Gastroesophageal sphincter (tissue), 4 donors: ENCODE measurements at regions not wholly inside any gene's neighbourhood (a gene's known extent, or its start where the extent isn't known, plus 50 kb on each side); places are given as distances from the start of the nearest gene placed in this dataset.
"Not testable (repeated sequence)": the region's sequence is repeated elsewhere in the genome, so short reads cannot be mapped to it uniquely, and the experiment has no call there.

Source experiments
- ATAC-seq: fragments of 150-250 bp; one replicate; pipeline ENCODE4 v1.9.1; 2016; ENCODE audit warnings: mild to moderate bottlenecking, moderate library complexity
- H3K27ac ChIP-seq, 4 donors: fragments of 200-600 bp; sonication (generic) in 3 of 4; 1 replicate in 3 of 4; 2 replicates in 1 of 4; pipeline ENCODE4 v1.5.1; 2016 to 2019
- H3K27me3 ChIP-seq: fragments of 200-600 bp; sonication (generic); one replicate; pipeline ENCODE4 v1.5.1; 2019
- H3K36me3 ChIP-seq, 2 donors: fragments of 200-600 bp; sonication (generic); one replicate each; pipeline ENCODE4 v1.5.1; 2019; ENCODE audit warnings: control low read depth in 1 of 2
- H3K4me1 ChIP-seq, 3 donors: fragments of 200-600 bp; sonication (generic); 1 replicate in 2 of 3; 2 replicates in 1 of 3; pipeline ENCODE4 v1.5.1; 2016 to 2019; ENCODE audit warnings: control low read depth in 2 of 3
- H3K4me3 ChIP-seq, 2 donors: fragments of 200-600 bp; sonication (generic); one replicate each; pipeline ENCODE4 v1.5.1; 2019; ENCODE audit warnings: mild to moderate bottlenecking in 1 of 2, moderate library complexity in 1 of 2
- H3K9me3 ChIP-seq, 3 donors: fragments of 200-600 bp; sonication (generic); one replicate each; pipeline ENCODE4 v1.5.1; 2017 to 2019; ENCODE audit warnings: control low read depth in 2 of 3
- EP300 ChIP-seq: sonication (generic); formaldehyde crosslinking; IDR thresholded peaks from one replicate; pipeline ENCODE4 v1.6.1; 2017; ENCODE audit warnings: antibody characterized with exemption, mild to moderate bottlenecking
- POLR2A ChIP-seq, 2 donors: fragments of 450-650 bp; IDR thresholded peaks; one replicate each; pipeline ENCODE4 v1.6.1; 2017; ENCODE audit warnings: antibody characterized with exemption in 2 of 2, mild to moderate bottlenecking in 2 of 2, moderate library complexity in 1 of 2
- POLR2AphosphoS5 ChIP-seq: sonication (generic); formaldehyde crosslinking; IDR thresholded peaks from one replicate; pipeline ENCODE4 v1.6.1; 2017; ENCODE audit warnings: antibody characterized with exemption
- WGBS, 2 donors: methylation state at CpG; one replicate each; pipeline ENCODE4 v1.1.5; 2018; ENCODE audit warnings: low coverage in 1 of 2; 5-methylcytosine and 5-hydroxymethylcytosine counted together
- TF ChIP-seq, protein P1 (sequence below), 4 experiments: fragments of 200-600 bp in 2 of 4; fragments of 450-650 bp in 2 of 4; sonication (generic) in 1 of 4; IDR thresholded peaks; one replicate each; pipeline ENCODE4 v1.5.1; 2017 to 2019; ENCODE audit warnings: antibody characterized with exemption in 4 of 4, mild to moderate bottlenecking in 2 of 4, moderate library complexity in 2 of 4

DNA sequence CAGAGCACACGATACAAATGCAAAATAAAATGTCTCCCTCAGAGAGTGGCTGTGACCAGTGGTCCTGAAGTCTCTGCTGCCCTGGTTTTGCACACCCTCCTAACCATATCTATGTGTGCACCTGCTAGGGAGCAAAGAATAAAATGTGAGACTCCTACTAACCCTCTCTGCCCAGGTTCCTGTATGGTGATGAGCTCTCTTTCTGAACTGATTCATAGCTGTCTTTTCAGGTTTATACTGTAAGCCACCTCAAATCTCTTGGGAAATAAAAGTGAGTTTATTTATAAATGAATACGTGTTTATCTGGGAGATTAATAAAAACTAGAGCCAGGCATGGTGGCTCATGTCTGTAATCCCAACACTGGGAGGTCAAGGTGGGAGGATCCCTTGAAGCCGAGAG lies 126.0 kb upstream of the RBPJ start:
- Histone ChIP-seq H3K36me3 (no peaks in the 10 kb centered on the region), H3K27me3 (peaks cover 4% of the 10 kb centered on the region), H3K9me3 (no peaks in the 10 kb centered on the region), H3K4me1 (no peaks in the 10 kb centered on the region), H3K4me3 (no peak overlapping the region), H3K27ac (no peak overlapping the region)
- no peak for ATAC-seq
- TF ChIP-seq, protein P1, sequence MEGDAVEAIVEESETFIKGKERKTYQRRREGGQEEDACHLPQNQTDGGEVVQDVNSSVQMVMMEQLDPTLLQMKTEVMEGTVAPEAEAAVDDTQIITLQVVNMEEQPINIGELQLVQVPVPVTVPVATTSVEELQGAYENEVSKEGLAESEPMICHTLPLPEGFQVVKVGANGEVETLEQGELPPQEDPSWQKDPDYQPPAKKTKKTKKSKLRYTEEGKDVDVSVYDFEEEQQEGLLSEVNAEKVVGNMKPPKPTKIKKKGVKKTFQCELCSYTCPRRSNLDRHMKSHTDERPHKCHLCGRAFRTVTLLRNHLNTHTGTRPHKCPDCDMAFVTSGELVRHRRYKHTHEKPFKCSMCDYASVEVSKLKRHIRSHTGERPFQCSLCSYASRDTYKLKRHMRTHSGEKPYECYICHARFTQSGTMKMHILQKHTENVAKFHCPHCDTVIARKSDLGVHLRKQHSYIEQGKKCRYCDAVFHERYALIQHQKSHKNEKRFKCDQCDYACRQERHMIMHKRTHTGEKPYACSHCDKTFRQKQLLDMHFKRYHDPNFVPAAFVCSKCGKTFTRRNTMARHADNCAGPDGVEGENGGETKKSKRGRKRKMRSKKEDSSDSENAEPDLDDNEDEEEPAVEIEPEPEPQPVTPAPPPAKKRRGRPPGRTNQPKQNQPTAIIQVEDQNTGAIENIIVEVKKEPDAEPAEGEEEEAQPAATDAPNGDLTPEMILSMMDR (IDR thresholded peaks at IDR 0.05), result no peak
- no peak for TF ChIP-seq POLR2AphosphoS5
- TF ChIP-seq EP300, result no peak
- TF ChIP-seq POLR2A (IDR thresholded peaks at IDR 0.05), result no peak
- 90 to 95% methylated on average over 2 of the region's 3 CpGs for WGBS, 2 donors

DNA sequence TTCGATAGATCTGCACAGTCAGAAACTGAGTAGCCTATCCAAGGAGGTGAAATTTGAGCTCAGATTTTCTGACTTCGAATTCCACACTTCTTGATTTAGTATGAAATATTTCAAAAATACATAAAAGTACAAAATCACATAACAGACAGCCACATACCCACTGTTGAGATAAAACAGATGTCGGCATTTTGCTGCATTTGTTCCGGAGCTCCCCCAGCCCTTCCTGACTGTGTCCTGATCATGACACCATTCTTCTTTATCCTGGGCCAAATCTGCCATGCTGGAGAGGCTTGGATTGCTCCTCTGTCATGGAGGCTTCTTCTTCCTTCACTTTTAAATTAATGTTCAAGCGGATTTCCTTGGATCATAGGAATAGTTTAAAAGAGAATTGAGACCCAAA lies 124.2 kb upstream of the RBPJ start:
- Histone ChIP-seq H3K4me1 (no peaks in the 10 kb centered on the region), H3K9me3 (no peaks in the 10 kb centered on the region), H3K27me3 (peaks cover 4% of the 10 kb centered on the region), H3K36me3 (no peaks in the 10 kb centered on the region), H3K27ac (no peak overlapping the region), H3K4me3 (no peak overlapping the region)
- no peak for TF ChIP-seq EP300
- TF ChIP-seq, protein P1 (IDR thresholded peaks at IDR 0.05), result no peak
- TF ChIP-seq POLR2AphosphoS5, result no peak
- TF ChIP-seq POLR2A (IDR thresholded peaks at IDR 0.05), result no peak
- ATAC-seq, result no peak
- WGBS, 2 donors, result 47 to 79% methylated on average over 5 of the region's 5 CpGs

DNA sequence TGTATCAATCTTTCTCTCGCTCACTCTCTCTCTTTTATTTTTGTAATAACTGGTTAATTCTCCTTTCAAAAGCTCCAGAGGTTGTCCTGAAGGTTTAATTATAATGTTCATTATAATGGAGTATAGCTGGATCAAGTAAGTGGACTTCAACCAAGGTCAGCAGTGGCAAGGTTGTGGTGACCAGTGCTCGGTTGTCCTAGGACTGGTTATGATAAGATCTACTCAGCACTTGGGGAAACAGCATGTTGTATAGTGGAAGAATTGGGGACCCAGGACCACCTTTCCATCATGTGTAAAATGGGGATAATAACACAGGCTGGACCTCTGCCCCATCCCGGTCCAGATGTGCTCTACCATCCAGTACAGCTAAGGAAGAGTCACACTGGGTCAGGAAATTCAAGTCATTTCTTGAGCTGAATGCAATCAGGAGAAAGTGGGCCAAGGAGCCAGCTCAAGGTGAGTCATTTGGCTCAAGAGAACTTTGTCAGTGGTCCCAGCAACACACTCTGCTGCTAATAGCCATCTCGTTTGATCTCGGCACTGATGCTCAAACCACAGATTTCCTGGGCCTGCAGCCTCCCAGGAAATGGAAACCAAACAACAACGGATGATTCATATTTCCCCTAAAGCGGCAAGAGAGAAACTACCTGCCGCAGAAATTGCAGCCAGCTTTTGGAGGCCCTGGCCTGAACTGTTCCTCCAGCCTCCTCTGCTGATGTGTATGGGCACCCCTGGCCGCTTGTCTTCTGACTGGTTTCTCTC lies 123.6 kb upstream of the RBPJ start:
- WGBS, 2 donors, result 66 to 81% methylated on average over 4 to 5 of the region's 9 CpGs
- no peak for ATAC-seq
- Histone ChIP-seq H3K27me3 (peaks cover 4% of the 10 kb centered on the region), H3K4me3 (no peak overlapping the region), H3K36me3 (no peaks in the 10 kb centered on the region), H3K9me3 (no peaks in the 10 kb centered on the region), H3K27ac (no peak overlapping the region), H3K4me1 (no peaks in the 10 kb centered on the region)
- TF ChIP-seq EP300 (no peak), POLR2A (IDR thresholded peaks at IDR 0.05) (no peak), POLR2AphosphoS5 (no peak)
- TF ChIP-seq, protein P1 (IDR thresholded peaks at IDR 0.05), result no peak

DNA sequence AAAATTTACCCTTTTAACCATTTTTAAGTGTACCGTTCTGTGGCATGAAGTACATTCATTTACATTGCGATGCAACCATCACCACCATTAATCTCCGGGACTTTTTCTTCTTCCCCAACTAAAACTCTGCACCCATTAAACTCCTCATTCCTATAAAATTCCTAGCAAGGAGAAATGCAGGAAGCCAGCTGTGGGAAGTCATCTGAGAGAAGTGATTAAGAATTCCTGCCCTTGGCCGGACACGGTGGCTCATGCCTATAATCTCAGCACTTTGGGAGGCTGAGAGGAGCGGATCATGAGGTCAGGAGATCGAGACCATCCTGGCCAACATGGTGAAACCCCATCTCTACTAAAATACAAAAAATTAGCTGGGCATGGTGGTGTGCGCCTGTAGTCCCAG lies 121.9 kb upstream of the RBPJ start:
- H3K27ac ChIP-seq, ATAC-seq, H3K4me3 ChIP-seq, H3K36me3 ChIP-seq, H3K4me1 ChIP-seq, H3K9me3 ChIP-seq, H3K27me3 ChIP-seq: not testable (repeated sequence)
- 81 to 94% methylated on average over 4 to 6 of the region's 8 CpGs for WGBS, 2 donors

DNA sequence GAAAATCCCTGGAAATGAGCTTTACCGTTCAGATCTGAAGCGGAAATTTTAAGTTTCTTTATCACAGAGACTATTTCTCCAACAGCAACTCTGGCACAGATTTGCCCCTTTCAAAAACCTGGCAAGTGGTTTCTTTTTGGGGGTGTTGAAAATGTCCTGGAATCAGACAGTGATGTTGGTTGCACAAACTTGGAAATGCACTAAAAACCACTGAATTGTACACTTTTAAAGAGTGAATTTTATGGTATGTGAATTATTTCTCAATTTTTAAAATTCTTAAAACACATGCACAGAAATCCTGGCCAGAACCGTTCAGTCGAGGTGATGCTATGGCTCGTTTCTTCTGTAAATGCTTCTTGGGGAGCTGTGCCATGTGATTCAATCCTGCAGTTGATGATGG lies 121.2 kb upstream of the RBPJ start:
- Histone ChIP-seq H3K36me3 (no peaks in the 10 kb centered on the region), H3K27me3 (peaks cover 4% of the 10 kb centered on the region), H3K9me3 (no peaks in the 10 kb centered on the region), H3K4me1 (peaks cover 0 to 9% (median under 1%) of the 10 kb centered on the region in 3 donors), H3K27ac (no peak overlapping the region), H3K4me3 (no peak overlapping the region)
- 74% methylated on average over 5 of the region's 5 CpGs for WGBS, 2 donors
- TF ChIP-seq EP300 (no peak), POLR2A (IDR thresholded peaks at IDR 0.05) (no peak), POLR2AphosphoS5 (no peak)
- TF ChIP-seq, protein P1 (IDR thresholded peaks at IDR 0.05), result no peak
- no peak for ATAC-seq
